ENCODE measurements at regions not wholly inside any gene's neighbourhood (a gene's known extent, or its start where the extent isn't known, plus 50 kb on each side); places are given as distances from the start of the nearest gene placed in this dataset.

DNA sequence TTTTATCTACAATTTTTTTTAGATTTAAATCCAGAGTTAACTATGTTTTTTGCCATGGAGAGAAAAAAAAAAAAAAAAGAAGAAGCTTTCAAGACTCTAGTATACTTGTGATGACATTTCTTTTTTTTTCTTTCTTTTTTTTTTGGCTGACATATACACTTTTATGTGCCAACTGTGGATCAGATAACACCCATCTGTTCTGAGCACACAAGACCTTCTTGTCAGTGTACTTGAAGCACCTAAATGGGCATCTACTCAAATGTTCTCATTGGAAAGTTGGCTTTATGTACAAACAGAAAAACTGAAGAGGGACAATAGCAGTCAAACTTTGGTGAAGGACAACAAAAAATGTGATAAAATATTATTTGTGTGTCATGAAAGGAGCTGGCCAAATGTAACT is 904.5 kb downstream of the GRIK2 start:
- CTCF ChIA-PET: interaction anchor here (0.7 kb wide), 1 partner anchor 19 kb away, joined by 5 read pairs; no protein-coding TSS in a partner anchor
- no TSS peak for BruUV-seq (replicated peaks)

More for the DNA sequence above, 904.5 kb downstream of the GRIK2 start:
- in situ Hi-C loops (cut with HindIII; ENCODE audit: low pct_unique_long_range_greater_than_20kb, low sequenced_read_pairs) (no loop called here), intact Hi-C loops (cut with micrococcal nuclease; ENCODE audit: unreplicated experiment) (no loop called here)
- Histone ChIP-seq H3K27ac (ENCODE audit: low read length) (no peak overlapping the region), H3K27me3 (ENCODE audit: control insufficient read depth, insufficient read depth, low read length) (no peaks in the 10 kb centered on the region), H3K4me1 (ENCODE audit: control insufficient read depth, insufficient read depth, low read length) (no peaks in the 10 kb centered on the region), H3K9me3 (ENCODE audit: control insufficient read depth, insufficient read depth, low read depth, low read length) (no peaks in the 10 kb centered on the region), H3K4me3 (ENCODE audit: low read depth in 2 of 2, low read length in 2 of 2) (no peak overlapping the region), H3K36me3 (ENCODE audit: control insufficient read depth, insufficient read depth, low read length) (no peaks in the 10 kb centered on the region)
- POLR2A ChIA-PET: interaction anchor here (0.6 kb wide), 1 partner anchor 10 kb away, joined by 11 read pairs; no protein-coding TSS in a partner anchor
- no peak for TF ChIP-seq CTCF (IDR thresholded peaks at IDR 0.05)
- no peak for TF ChIP-seq SIN3A (IDR thresholded peaks at IDR 0.05; ENCODE audit: borderline replicate concordance, insufficient read depth, low read depth, low read length)
- TF ChIP-seq POLR2AphosphoS5 (IDR thresholded peaks at IDR 0.05; ENCODE audit: low read depth, low read length): no peak
- TF ChIP-seq, protein P1, sequence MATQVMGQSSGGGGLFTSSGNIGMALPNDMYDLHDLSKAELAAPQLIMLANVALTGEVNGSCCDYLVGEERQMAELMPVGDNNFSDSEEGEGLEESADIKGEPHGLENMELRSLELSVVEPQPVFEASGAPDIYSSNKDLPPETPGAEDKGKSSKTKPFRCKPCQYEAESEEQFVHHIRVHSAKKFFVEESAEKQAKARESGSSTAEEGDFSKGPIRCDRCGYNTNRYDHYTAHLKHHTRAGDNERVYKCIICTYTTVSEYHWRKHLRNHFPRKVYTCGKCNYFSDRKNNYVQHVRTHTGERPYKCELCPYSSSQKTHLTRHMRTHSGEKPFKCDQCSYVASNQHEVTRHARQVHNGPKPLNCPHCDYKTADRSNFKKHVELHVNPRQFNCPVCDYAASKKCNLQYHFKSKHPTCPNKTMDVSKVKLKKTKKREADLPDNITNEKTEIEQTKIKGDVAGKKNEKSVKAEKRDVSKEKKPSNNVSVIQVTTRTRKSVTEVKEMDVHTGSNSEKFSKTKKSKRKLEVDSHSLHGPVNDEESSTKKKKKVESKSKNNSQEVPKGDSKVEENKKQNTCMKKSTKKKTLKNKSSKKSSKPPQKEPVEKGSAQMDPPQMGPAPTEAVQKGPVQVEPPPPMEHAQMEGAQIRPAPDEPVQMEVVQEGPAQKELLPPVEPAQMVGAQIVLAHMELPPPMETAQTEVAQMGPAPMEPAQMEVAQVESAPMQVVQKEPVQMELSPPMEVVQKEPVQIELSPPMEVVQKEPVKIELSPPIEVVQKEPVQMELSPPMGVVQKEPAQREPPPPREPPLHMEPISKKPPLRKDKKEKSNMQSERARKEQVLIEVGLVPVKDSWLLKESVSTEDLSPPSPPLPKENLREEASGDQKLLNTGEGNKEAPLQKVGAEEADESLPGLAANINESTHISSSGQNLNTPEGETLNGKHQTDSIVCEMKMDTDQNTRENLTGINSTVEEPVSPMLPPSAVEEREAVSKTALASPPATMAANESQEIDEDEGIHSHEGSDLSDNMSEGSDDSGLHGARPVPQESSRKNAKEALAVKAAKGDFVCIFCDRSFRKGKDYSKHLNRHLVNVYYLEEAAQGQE (IDR thresholded peaks at IDR 0.05; ENCODE audit: insufficient read depth in 1 of 2, low read depth in 2 of 2, low read length in 1 of 2): no peak
- no peak for TF ChIP-seq TCF7L2 (IDR thresholded peaks at IDR 0.05; ENCODE audit: low read depth, low read length)
- ATAC-seq: no peak
- DNase-seq (ENCODE audit: low read depth, low spot score): no peak

Data from Panc1 (cell line).